ENCODE measurements at regions not wholly inside any gene's neighbourhood (a gene's known extent, or its start where the extent isn't known, plus 50 kb on each side); places are given as distances from the start of the nearest gene placed in this dataset.

DNA sequence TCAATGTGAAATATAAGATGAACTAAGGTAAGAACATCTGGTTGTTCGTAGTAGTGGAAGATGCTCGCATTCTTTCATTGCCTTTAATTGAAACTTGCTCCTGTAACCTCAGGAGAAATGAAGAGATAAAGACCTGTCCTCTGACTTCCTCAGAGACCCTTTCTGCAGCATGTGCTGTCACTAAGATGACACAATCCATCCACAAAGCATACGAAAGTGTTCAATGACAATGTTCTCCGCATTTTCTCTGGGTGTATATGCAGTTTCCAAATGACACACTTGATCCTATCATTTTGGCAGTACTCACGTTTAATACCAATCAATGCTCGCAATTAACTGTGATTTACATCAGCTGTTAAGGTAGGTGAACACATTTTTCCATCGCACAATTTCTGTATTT, 65.8 kb downstream of the PRL start:
- H3K27me3 Mint-ChIP-seq (ENCODE audit: low read depth), result no peaks in the 10 kb centered on the region
- peaks cover 0 to 11% (median 4%) of the 10 kb centered on the region in 3 experiments; a peak in 3 of 7 replicates for H3K36me3 Mint-ChIP-seq (ENCODE audit: insufficient read depth in 1 of 3, low read depth in 3 of 3)
- Histone ChIP-seq H3K18ac (ENCODE audit: insufficient read length, low read depth, low read length) (no peak overlapping the region), H3K4me1 (ENCODE audit: insufficient read depth, low read length) (no peaks in the 10 kb centered on the region), H2BK120ac (ENCODE audit: low read depth, low read length, poor library complexity, severe bottlenecking) (no peak overlapping the region), H4K91ac (ENCODE audit: insufficient read length, low read depth, low read length) (no peak overlapping the region), H3K27me3 (ENCODE audit: insufficient read depth, low read length) (no peaks in the 10 kb centered on the region), H3K27ac (ENCODE audit: insufficient read length, low read depth, low read length) (no peak overlapping the region), H3K23ac (ENCODE audit: insufficient read length, low read depth, low read length) (no peak overlapping the region), H3K14ac (ENCODE audit: insufficient read depth, low read length) (no peak overlapping the region), H2AFZ (ENCODE audit: low read length) (no peak overlapping the region), H3K79me1 (ENCODE audit: insufficient read depth, low read depth, low read length, poor library complexity, severe bottlenecking) (no peaks in the 10 kb centered on the region), H4K20me1 (ENCODE audit: control insufficient read depth, insufficient read depth, insufficient read length) (no peaks in the 10 kb centered on the region), H2BK20ac (ENCODE audit: low read depth, low read length, poor library complexity, severe bottlenecking) (no peak overlapping the region), H2BK12ac (ENCODE audit: insufficient read length, low read depth, low read length) (no peak overlapping the region), H3K79me2 (ENCODE audit: insufficient read depth, low read length) (no peaks in the 10 kb centered on the region), H3T11ph (ENCODE audit: low read length) (no peak overlapping the region), H3K4me2 (ENCODE audit: insufficient read depth, insufficient read length, low read length) (no peak overlapping the region), H2AK5ac (ENCODE audit: insufficient read length, low read length) (no peak overlapping the region), H4K8ac (replicated peaks; ENCODE audit: insufficient read length, low read depth, low read length) (no peak overlapping the region), H3K9me3 (ENCODE audit: control insufficient read depth, low read depth, low read length) (no peaks in the 10 kb centered on the region), H4K5ac (ENCODE audit: insufficient read length, low read depth, low read length) (no peak overlapping the region), H3K56ac (ENCODE audit: insufficient read length, low read depth, low read length) (no peak overlapping the region), H2BK15ac (ENCODE audit: low read depth, low read length) (no peak overlapping the region), H3K23me2 (ENCODE audit: insufficient read length, low read depth, low read length, poor library complexity, severe bottlenecking) (no peaks in the 10 kb centered on the region), H3K9ac (ENCODE audit: extremely low read depth, insufficient read length, low read length) (no peak overlapping the region), H2BK5ac (ENCODE audit: insufficient read length, low read length) (no peak overlapping the region), H3K4ac (ENCODE audit: low read depth, low read length) (no peak overlapping the region)
- no CpG with 5 or more reads among the region's 7 CpGs for WGBS (ENCODE audit: extremely low coverage, insufficient read length, low lambda C conversion rate)
- no peak overlapping the region for H3K4me3 Mint-ChIP-seq
- no peak overlapping the region for H3K27ac Mint-ChIP-seq
- TF ChIP-seq, protein P1, sequence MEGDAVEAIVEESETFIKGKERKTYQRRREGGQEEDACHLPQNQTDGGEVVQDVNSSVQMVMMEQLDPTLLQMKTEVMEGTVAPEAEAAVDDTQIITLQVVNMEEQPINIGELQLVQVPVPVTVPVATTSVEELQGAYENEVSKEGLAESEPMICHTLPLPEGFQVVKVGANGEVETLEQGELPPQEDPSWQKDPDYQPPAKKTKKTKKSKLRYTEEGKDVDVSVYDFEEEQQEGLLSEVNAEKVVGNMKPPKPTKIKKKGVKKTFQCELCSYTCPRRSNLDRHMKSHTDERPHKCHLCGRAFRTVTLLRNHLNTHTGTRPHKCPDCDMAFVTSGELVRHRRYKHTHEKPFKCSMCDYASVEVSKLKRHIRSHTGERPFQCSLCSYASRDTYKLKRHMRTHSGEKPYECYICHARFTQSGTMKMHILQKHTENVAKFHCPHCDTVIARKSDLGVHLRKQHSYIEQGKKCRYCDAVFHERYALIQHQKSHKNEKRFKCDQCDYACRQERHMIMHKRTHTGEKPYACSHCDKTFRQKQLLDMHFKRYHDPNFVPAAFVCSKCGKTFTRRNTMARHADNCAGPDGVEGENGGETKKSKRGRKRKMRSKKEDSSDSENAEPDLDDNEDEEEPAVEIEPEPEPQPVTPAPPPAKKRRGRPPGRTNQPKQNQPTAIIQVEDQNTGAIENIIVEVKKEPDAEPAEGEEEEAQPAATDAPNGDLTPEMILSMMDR (conservative IDR thresholded peaks at IDR 0.05), result no peak
- peaks cover 0 to 7% of the 10 kb centered on the region in 2 experiments; a peak in 2 of 4 replicates for H3K4me1 Mint-ChIP-seq
- DNase-seq, result no peak
- peaks cover 4 to 5% of the 10 kb centered on the region in 2 experiments; a peak in 3 of 5 replicates for H3K9me3 Mint-ChIP-seq
